GM19328 (cell line): ENCODE measurements at regions not wholly inside any gene's neighbourhood (a gene's known extent, or its start where the extent isn't known, plus 50 kb on each side); places are given as distances from the start of the nearest gene placed in this dataset.

ENCODE experiments used
- ATAC-seq: cut with Tn5 transposase; IDR thresholded peaks from one replicate; pipeline ENCODE4 v1.9.1; 2021; ENCODE audit warnings: mild to moderate bottlenecking, moderate library complexity; ENCODE audit not compliant: unreplicated experiment

DNA sequence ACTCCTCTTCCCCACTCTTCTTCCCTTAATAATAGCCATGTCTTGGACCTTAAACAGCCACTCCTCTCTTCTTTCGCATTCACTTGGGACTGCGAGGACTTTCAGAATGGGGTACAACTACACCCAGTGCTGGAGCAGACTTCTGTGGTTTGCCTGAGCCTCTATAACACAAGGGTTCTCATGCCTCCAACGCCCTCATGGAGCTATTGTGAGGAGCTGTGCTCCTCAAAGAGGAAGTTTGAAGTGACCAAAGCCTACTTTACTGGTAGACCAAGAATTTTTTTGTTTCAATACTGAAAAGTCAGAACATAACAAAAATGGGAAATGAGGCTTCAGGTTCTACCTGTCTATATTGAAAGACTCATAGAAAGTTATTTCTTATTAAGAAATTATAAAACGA lies 316.4 kb downstream of the PIK3R1 start:
- no peak for ATAC-seq

DNA sequence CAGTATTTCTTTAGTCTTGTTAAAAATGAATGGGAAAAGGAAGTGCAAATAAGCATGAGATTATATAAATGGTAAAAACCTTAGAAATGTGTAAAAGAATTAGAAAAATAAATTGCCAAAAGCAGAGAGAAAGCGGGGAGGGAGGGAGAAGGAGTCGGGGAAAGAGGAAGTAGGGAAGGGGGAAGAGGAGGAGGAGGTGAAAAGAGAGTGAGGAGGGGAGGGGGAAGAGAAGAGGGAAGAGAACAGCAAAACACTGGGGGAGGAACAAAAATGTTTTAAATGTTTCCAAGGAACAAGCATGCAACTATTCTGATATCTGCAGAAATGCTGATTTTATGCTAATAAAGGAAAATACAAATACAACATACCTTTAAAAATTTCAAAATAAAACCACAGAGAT lies 317.5 kb downstream of the PIK3R1 start:
- ATAC-seq, result no peak

DNA sequence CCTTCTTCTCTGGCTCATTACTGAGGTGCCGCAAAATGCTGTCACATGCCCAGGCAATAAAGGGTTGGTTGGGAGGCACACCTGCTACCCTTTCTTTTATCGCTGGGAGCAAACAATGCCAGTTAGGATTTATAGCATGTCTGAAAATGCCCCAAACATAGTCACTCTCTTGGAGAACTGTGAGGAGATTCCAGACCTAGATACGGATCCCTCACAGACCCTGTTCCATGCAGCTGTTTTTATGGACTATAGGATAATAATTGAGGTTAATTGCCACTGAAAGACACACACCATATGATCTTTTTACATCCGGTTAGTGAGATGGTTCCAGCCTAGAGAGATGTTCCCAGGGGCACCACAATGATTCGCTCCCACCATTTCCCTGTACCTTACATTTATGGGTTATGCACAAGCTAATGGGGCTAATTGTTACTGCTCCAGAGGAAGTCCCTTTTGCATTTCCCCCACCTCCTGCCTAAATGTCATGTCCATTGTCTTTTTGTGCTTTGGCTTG lies 318.1 kb downstream of the PIK3R1 start:
- ATAC-seq, result no peak

DNA sequence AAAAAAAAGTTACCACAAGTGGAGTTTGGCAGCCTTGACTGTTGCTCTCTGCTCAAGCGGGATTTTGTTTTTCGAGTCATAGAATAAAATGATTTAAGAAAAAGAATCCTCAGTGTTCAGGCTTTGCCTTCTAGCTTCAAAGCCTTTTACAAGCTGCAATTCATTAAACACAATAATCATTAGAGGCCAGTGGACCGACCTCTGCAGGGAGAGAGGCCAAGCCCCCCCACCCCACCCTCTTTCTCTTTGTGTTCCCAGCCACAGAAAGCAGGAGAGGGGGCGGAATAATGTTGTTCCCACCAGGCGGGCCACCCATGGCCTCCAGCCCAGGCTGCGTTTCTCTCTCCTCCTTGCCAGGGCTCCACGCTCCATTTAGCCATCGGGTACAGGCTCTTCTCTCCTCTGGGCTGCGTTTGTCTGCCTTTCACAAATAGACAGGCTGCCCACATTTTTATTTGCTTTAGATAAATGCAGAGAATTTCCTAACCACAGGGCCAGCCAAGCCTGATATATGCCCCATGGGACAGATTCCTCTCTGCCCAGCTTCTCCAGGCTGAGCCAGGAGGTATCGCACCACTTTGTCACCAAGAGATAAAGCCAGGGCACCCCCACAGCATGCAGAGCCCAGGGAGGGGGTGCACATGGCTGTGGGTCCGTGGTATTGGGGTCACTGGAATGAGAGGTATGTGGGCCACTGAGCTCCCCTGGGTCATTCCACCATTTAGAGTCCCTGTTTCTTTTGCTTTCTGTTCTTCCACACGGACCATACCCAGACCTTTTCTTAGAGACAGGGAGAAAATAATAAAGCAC lies 318.8 kb downstream of the PIK3R1 start:
- ATAC-seq, result no peak

DNA sequence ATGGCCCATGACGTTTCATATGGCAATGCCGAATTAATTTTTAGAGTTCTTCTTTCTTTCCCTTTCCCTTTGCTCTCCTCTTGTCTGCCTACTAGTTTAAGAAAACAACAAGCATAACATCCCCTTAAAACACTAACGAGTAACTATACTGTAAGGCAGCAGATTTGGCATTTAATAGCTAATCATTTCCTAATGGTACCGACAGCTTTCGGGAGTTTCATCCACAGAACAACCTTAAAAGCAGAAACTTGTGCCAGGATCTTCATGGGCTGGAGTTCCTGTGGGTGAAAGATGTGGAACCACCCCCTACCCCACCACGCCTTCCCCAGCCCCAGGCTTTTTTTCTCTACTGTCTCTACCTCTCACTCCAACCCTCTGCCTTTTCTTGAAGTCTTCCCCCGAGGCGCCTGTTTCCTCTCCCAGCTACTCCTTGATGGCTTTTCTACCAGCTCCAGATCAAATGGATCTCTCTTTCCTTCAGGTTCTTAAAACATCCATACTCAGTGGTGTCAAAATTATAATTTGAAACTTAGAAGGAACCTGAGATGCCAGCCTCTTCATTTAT lies 319.5 kb downstream of the PIK3R1 start:
- no peak for ATAC-seq

DNA sequence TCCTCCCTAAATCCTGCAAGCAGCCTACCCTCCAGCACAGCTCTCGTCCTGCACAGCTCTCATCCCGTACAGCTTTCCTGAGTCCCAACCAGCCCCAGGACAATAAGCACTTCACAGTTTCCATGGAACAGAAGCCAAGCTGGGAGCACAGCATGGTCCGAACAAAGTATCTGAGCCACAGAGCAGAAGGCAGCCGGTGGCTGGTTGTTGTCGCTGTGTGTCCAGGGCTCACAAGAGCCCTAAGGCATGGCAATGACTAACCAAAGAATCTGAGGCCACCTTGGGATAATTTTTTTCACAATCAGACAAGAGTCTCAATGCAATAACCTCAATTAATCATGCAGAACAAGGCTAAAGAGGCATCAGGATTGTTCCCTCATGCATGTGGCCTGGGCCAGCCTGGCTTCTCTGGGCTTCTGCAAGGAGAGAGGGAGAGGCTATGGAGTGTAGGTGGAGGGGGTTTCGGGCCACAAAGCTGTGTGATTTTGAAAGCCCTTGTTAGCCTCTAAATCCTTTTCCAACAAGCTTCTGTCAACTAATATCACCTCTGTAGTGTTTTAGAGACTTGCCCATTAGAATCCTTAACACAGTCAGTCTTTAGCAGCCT lies 323.4 kb downstream of the PIK3R1 start:
- ATAC-seq, result no peak

DNA sequence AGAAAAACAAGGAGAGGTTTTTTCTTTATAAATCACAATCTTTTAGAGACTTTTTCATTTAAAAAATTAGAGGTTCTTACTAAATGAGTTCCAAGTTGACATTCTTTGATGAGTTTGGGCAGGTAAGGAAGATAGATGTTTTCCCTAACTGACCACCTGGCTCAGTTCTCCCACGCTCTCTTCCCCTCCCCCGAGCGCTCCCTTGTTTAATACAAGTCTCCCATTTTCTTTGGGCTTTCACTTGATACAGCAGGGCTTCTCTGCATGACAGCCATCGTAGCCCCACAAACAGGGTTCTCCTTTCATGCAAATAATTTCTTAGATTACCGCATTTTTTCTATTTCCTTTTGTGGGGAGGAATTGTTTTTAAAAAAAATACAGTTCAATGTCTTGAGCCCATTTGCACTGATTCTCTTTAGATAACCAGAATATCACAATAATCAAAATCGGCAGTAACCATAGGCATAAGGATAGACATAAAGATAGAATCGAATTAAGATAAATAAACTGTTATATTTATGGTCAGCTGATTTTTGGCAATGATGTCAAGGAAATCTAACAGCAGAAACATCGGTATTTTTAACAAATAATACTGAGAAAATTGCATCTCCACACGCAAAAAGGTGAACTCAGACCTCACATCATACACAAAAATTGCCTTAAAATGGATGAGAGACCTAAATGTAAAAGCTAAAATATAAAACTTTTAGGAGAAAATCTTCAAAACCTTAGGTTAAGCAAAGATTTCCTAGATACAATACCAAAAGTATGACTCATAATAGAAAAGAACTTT lies 325.4 kb downstream of the PIK3R1 start:
- ATAC-seq, result no peak

DNA sequence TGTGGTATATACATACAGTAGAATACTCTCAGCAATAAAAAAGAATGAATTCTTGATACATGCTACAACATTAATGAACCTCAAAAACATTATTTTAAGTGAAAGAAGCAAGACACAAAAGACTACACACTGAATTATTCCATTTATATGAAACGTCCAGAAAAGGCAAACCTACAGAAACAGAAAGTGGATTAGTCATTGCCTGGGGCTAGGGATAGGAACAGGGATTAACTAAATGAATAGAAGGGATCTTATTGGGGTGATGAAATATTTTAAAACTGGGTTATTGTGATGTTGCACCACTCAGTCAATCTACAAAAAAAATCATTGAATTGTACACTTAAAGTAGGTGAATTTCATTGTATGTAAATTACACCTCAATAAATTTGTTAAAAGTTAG lies 326.7 kb downstream of the PIK3R1 start:
- ATAC-seq, result no peak

DNA sequence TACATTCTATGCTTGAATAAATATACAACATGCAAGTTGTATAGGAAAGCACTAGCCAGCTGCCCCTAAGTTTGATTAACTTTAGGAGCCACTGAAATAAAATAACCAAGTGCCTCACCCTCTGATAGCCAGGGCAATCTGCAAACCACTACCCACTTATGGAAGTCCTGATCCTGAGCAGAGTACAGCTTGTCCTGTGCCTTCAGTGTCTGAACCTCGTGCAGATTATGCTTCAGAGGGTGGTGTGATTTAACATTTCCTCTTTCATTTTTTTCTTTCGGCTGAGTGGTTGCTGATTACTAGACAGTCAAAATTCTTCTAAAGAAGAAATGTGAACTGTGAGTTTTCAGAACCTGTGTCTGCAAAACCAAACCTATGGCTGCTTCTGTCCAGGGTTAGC lies 327.7 kb downstream of the PIK3R1 start:
- no peak for ATAC-seq

DNA sequence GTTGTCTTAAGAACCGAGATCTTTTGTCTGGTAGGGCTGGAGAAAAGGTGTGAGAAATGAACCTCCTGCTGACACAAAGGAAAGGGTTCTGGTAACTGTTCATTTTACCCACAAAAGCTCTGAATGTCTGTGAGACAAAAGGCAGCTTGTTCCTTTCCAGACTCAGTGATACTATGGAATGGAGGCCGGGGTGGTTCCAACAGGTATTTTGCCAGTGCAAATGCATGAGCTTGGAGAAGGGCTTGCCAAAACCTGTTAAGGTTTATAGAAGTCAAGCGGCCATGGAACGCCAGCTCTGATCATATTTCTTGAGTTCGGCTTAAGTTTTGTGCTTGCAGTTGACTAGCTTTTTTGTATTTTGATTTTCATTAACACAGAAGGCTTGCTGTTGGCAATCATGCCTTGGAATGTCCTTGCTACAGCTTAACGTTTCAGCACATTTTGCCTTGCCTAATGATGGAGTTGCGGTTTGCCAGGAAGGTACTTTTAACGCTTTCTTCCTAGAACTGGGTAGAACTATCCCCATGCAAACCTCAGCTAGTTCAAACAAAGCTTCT lies 328.6 kb downstream of the PIK3R1 start:
- no peak for ATAC-seq

DNA sequence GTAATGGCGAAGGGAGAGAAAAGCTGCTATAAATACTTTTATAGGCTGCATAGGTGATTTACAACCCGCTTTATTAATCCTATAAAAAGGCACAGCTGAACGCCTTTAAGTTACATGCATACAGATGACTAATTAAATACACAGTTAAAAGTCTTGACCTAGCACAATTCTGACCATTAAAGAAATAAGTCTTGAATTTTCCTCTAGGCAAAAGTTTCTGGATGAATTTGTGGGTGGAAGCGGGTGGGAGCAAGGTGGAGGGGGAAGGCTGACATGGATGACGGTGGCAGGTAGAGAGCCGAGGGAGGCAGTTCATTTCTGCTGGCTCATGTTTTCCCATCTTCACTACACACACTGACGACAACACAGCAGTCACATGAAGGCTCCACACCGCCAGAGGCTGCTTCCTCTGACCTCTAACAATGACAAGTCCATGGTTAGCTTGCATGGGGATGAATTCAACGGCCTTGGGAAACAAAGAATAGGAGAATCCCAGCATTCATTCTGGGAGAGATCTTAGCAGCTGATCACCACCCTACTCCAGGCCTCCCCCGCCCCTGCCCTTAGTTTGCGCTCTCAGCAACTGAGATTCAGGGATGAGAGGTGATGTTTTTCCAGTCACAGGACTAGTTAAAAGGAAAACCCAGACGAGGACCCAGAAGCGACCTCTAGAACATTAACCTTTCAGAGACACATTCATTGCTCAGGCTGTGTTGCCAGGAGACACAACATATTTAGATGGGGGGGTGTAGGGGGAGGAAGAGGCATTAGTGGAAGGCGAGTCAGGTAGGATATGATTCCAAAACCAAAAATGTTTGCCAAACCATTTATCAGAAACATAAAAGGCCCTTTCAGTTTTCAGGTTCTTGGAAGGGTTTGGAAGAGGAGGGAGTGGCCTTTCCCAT lies 329.3 kb downstream of the PIK3R1 start:
- no peak for ATAC-seq

DNA sequence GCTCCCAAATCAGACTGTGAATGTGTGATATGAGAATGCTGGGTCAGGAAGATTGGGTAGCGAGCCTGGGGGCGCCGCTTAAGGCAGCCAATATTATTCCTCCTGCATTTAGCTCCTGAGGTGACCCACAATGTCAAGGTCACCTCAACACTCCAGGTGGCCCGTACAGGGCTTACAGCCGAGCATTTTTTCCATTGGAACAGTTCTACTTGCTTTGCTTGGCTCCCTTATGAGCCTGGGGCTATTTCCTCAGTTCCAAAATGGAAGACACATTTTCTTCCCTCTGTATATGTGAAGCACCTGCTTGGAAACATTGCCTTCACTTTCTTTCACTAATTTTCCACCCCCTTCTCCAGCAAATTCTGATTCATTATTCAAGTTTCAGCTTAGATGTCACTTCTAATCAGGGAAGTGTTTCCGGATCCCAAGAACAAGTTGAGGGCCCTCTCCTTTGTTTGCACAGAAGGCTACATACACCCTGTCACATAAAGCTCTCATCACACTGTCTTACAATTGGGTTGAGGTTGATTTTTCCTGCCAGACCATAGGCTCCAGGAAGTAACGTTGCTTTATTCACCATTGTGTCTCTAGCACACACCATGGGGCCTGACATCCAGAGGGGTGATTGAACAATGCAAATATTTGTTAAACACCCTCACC lies 330.2 kb downstream of the PIK3R1 start:
- no peak for ATAC-seq

DNA sequence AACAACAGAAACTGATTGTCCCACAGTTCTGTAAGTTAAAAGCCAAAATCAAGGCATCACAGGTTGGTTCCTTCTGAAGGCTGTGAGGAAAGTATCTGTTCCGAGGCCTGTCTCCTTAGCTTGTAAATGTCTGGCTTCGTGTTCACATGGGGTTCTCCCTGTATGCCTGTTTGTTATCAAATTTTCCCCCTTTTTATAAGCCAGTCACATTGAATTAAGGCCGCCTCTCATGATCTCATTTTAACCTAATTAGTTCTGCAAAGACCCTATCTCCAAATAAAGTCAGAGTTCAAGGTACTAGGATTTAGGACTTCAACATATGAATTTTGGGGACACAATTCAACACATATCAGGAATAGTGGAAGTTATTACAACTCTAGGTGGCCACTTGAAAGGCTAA lies 331.5 kb downstream of the PIK3R1 start:
- ATAC-seq, result no peak

DNA sequence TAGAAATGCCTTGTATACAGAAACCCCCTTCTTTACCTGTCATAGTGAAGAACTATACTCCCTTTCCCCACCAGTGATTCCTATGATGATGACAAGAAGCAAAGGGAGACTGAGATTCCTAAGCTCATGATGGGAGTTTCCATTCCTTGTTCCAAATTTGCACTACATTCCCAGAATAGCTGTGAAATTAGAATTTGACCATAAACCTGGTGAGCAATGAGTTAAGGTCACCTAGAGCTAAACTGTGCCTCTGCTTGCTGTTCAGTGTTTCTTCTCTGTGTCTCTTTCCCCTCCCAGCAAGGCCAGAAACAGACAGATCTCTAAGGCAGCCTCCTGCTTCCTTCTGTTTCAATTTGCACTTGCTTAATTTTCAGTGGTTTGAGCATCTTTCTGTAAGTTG lies 332.1 kb downstream of the PIK3R1 start:
- ATAC-seq, result no peak

DNA sequence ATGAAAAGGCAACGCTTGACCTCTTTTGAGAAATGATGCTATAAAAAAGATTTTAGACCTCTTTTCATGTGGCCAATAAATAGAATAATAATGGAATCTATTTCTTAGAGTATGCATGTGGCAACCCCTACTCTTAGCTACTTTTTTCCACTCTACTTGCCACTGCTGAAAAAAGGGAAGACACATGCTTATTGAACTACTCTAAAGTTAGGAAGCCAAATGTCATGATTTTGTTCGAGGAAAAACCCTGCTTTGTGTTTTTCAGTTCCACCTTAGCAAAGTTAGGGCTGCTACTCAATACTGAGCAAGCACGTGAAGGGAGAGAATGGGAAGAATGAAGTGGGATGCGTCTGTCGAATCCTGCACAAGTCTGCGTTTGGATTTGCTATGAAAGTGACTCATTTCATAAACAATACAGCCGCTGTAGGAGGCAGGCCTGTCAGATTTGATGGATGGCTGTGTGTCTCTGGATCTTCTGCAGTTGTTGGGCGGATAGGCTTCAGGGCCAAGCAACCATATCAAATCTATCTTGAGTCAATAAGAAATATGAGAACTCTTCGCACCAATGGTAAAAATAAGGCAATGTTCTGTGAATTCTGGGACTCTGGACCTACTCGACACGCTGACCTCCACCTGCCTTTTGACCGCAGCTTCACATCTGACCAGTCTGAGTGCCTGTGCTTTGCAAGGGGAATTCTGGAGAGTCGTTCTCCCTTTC lies 333.6 kb downstream of the PIK3R1 start:
- no peak for ATAC-seq

DNA sequence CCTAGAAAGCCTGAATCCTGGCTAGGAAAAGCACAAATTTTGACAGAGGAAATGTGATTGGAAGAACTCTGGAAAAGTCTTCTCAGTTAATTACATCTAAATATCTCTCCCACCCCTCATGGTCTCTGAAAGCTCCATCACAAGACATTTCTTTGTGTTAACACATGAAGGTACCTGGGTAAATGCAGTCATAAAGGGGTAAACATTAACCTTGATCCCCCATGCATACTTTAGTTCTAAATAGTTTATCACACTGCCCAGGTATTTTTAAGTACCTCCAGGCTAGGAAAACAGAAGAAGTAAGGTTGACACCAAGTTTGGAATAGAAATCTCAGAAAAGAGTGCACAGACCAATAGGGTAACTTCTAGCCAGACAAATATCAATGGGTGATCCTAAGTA lies 334.5 kb downstream of the PIK3R1 start:
- no peak for ATAC-seq

DNA sequence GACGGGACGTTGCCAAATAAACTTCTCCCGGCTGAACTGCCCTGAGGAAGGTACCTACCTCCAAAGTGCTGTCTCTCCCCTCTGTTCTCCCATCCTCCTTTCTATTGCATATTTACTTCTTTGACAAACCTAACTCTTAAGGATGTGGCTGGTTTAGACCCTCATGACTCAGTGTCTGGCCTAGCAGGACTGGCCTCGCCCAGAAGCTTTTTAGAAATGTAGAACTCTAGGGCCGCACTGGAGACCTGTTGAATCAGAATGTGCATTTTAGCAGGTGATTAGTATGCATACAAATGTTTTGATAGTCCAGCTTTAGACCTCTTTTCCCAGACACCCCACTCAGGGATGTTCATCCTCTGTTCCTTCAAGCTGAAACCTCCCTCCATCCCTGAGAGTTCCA lies 335.9 kb downstream of the PIK3R1 start:
- ATAC-seq, result no peak

DNA sequence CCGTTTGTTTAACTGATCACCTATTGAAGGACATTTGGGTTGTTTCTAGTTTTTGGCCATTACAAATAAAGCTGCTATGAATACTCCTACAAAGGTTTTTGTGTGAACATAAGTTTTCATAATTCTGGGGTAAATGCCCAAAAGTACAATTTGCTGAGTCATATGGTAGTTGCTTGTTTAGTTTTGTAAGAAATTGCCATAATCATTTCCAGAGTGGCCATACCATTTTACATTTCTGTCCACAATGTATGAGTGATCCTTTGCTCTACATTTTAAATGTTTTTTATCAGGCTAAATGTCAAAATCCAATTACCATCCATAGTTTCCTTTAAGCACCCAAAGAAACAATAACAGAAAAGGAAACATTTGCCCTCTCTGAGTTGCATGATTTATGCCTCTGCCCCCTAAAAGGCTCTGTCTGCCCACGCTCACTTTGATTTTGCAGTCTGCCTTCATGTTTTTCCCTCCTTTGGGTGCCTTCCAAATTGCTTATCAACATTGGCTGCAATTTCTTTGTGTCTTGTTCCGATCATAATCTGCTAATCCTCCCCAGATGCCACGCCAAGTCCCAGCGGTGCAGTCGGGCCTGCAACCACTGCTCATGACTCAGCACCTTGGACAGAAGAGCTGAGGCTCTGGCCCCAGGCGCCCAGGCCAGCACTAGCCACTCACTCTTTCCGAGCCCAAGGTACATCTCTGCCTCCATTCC lies 339.2 kb downstream of the PIK3R1 start:
- ATAC-seq, result no peak
